T47D (cell line): ENCODE measurements at regions not wholly inside any gene's neighbourhood (a gene's known extent, or its start where the extent isn't known, plus 50 kb on each side); places are given as distances from the start of the nearest gene placed in this dataset.
"Not testable (repeated sequence)": the region's sequence is repeated elsewhere in the genome, so short reads cannot be mapped to it uniquely, and the experiment has no call there.

Experiments
- DNase-seq, 2 experiments: peaks; one replicate each; pipeline versions ENCODE4 v3.0.0 to v3.0.0-alpha.2; 2011 to 2012; ENCODE audit warnings: low read depth in 1 of 2, low spot score in 1 of 2
- JUND ChIP-seq: IDR thresholded peaks from 2 replicates; pipeline ENCODE4 v1.6.1; 2012; ENCODE audit warnings: low read depth
- in situ Hi-C: cut with HindIII; loops from 2 replicates; pipeline ENCODE4 v1.10.0; 2016; ENCODE audit warnings: low sequenced_read_pairs, low pct_unique_long_range_greater_than_20kb

DNA sequence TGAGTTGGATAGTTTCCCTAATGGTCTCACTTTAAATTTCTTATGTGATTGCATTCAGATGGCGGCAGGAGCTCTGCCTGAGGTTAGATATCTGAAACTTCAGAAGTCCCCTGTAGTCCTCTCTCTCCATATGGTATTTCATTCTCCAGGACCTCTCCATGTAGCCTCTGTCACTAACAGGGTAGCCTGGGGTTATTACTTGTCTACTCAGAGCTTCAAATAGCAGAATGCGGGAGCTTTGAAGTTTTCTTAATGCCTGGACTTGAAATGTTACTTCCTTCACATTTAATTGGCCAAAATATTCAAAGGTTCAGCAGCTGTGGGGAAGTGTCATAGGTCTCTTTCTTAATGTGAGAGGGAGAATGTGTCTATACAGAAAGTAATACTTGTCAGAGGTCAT, 1370.4 kb downstream of the GRIK2 start:
- in situ Hi-C loops: no loop called here
- DNase-seq: no peak
- no peak for TF ChIP-seq JUND

- in situ Hi-C loops: no loop called here
- DNase-seq: no peak
- TF ChIP-seq JUND: no peak
Measured at GRCh38 chr6:102761872-102762271, 1368.4 kb downstream of the GRIK2 start.

- TF ChIP-seq JUND: no peak
- DNase-seq: no peak
- in situ Hi-C loops: no loop called here
Measured at GRCh38 chr6:102759415-102759814, 1365.9 kb downstream of the GRIK2 start.

DNA sequence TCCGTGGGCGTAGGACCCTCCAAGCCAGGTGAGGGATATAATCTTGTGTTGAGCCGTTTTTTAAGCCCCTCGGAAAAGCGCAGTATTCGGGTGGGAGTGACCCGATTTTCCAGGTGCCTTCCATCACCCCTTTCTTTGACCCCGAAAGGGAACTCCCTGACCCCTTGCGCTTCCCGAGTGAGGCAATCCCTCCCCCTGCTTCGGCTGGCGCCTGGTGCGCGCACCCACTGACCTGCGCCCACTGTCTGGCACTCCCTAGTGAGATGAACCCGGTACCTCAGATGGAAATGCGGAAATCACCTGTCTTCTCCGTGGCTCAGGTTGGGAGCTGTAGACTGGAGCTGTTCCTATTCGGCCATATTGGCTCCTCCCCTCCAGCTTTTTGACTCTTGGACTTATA, 1365.0 kb downstream of the GRIK2 start:
- in situ Hi-C loops, DNase-seq: not testable (repeated sequence)

DNA sequence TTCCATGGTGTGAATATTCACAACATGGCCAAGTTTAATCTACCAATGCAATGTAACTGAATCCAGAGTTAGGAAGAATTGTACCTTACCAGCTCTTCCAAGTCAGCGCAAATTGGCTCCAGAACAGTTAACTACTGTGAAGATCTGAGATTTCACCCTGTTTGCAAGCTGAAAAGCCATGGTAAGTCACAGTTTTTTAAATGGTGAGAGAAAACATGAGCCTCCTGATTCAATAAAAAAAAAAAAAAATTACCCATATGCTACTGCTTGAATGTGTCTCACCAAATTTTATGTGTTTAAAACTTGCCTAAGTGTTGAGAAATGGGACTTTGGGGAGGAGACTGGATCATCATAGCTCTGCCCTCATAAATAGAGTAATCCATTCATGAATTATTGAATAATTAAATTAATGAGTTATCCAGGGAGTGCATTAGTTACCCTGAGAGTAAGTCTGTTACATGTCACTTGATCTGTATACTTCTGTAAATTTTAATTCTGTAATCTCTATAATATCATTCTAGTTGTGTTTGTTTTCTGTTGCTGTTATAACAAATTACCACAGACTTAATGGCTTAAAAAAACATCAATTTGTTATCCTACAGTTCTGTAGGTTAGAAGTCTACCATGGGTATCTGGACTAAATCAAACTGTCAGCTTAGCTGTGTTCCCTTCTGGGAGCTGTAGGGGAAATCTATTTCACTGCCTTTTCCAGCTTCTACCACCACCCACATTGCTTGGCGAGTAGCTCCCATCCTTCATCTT, 1355.9 kb downstream of the GRIK2 start:
- DNase-seq: no peak
- in situ Hi-C loops: no loop called here
- TF ChIP-seq JUND: no peak

DNA sequence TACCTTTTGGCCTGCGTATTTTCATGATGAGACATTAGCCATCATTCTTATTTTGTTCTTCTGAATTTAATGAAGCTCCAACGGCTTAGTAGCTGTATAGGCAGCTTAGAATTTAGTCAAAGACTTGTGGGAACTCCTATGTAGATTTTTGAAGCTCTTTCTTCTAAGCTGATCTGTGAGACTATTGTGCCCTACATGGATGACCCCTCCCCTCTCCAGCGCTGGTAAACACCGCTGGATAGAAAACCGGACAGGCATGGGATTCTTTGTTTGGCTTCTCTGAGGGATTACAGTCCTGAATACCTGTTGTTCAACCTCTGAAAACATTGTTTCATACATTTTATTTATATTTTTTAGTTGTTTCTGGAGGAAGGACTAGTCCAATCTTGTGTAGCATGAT, 1353.4 kb downstream of the GRIK2 start:
- DNase-seq: no peak
- no peak for TF ChIP-seq JUND
- in situ Hi-C loops: no loop called here

- in situ Hi-C loops: no loop called here
- DNase-seq: no peak
- no peak for TF ChIP-seq JUND
Measured at GRCh38 chr6:102742754-102743356, 1349.3 kb downstream of the GRIK2 start.

GRCh38 chr6:102742028-102742427, 1348.5 kb downstream of the GRIK2 start:
- DNase-seq: peak in 1 of 2 experiments; percentile 53
- TF ChIP-seq JUND: no peak
- in situ Hi-C loops: no loop called here

DNA sequence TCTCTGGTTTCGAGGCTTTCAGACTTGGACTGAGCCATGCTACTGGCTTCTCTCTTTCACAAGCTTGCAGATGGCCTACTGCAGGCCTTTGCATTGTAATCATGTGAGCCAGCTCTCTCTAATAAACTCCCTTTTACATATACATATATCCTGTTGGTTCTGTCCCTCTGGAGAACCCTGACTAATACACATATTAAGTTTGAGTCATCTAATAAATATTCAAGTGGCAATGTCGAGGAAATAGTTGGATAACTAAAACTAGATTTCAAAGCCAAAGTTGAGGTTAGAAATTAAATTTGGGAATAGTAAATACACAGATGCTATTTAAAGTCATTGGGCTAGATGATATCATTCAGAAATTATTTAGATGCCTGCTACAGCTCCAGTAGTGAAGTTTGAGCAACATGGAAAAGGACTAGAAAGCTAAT, 1343.4 kb downstream of the GRIK2 start:
- DNase-seq: no peak
- in situ Hi-C loops: no loop called here
- TF ChIP-seq JUND: no peak

DNA sequence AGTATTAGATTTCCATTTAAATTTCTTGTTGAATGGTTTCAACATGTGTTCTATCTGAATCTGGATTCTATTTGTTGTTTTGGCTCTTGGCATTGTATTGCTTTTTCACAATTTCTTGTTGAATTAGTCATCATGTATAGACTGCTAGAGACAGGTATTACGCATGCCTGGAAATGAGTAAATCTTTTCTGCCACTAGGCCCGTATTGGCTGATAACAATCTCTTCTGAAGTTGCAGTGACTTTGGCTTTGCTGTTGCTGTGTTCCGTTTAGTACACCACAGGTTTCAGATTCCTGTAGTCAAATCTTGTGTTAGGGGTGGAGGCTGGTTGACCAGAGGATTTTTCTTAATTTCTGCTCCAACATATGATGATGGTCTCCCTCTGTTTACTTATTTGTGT, 1339.4 kb downstream of the GRIK2 start:
- peak in 1 of 2 experiments; percentile 23 for DNase-seq
- in situ Hi-C loops: no loop called here
- no peak for TF ChIP-seq JUND

DNA sequence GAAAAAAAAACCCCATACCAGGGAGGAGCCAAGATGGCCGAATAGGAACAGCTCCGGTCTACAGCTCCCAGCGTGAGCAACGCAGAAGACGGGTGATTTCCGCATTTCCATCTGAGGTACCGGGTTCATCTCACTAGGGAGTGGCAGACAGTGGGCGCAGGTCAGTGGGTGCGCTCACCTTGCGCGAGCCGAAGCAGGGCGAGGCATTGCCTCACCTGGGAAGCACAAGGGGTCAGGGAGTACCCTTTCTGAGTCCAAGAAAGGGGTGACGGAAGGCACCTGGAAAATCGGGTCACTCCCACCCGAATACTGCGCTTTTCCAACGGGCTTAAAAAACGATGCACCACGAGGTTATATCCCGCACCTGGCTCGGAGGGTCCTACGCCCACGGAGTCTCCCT, 1328.6 kb downstream of the GRIK2 start:
- DNase-seq, in situ Hi-C loops: not testable (repeated sequence)

- no peak for DNase-seq
- in situ Hi-C loops: no loop called here
- no peak for TF ChIP-seq JUND
Measured at GRCh38 chr6:102717737-102718456, 1324.4 kb downstream of the GRIK2 start.

GRCh38 chr6:102717252-102717651, 1323.7 kb downstream of the GRIK2 start:
- in situ Hi-C loops: no loop called here
- no peak for DNase-seq
- no peak for TF ChIP-seq JUND
